ENCODE measurements at regions not wholly inside any gene's neighbourhood (a gene's known extent, or its start where the extent isn't known, plus 50 kb on each side); places are given as distances from the start of the nearest gene placed in this dataset.

GRCh38 chr7:140235114-140235513 lies 58.3 kb upstream of the KDM7A start:
- TF ChIP-seq ZNF274 (IDR thresholded peaks at IDR 0.05; ENCODE audit: low read depth, low read length), result no peak
- no peak for TF ChIP-seq YY1 (IDR thresholded peaks at IDR 0.05; ENCODE audit: insufficient read depth, insufficient read length)
- no peak for TF ChIP-seq SUZ12 (IDR thresholded peaks at IDR 0.05; ENCODE audit: extremely low read depth, insufficient read depth, insufficient read length)
